Hepatocyte (in vitro differentiated cells): ENCODE measurements at regions not wholly inside any gene's neighbourhood (a gene's known extent, or its start where the extent isn't known, plus 50 kb on each side); places are given as distances from the start of the nearest gene placed in this dataset.
A peak's percentile ranks its signal among the peaks of the same experiment; 100 is the strongest.

Experiments
- DNase-seq: peaks from one replicate; pipeline ENCODE4 v3.0.0-alpha.2; 2016; ENCODE audit warnings: low spot score
- H2AFZ ChIP-seq: fragments of 200-600 bp; sonication (generic); 2 replicates; pipeline ENCODE4 v1.6.0; 2016; ENCODE audit warnings: antibody characterized with exemption, mild to moderate bottlenecking
- H3K27ac ChIP-seq: fragments of 200-600 bp; sonication (generic); 2 replicates; pipeline ENCODE4 v1.5.1; 2016; ENCODE audit warnings: mild to moderate bottlenecking
- H3K27me3 ChIP-seq: fragments of 200-600 bp; sonication (generic); 2 replicates; pipeline ENCODE4 v1.6.1; 2016
- H3K36me3 ChIP-seq: fragments of 200-600 bp; sonication (generic); replicated peaks from 2 replicates; pipeline ENCODE4 v1.5.1; 2016; ENCODE audit warnings: low read depth; ENCODE audit not compliant: insufficient read depth
- H3K4me1 ChIP-seq: fragments of 200-600 bp; sonication (generic); 2 replicates; pipeline ENCODE4 v1.5.1; 2016; ENCODE audit warnings: mild to moderate bottlenecking, moderate library complexity; ENCODE audit not compliant: insufficient read depth
- H3K4me2 ChIP-seq: fragments of 200-600 bp; sonication (generic); 2 replicates; pipeline ENCODE4 v1.6.0; 2016
- H3K4me3 ChIP-seq: fragments of 200-600 bp; sonication (generic); 2 replicates; pipeline ENCODE4 v1.5.1; 2016; ENCODE audit warnings: mild to moderate bottlenecking
- H3K79me2 ChIP-seq: fragments of 200-600 bp; sonication (generic); 2 replicates; pipeline ENCODE4 v1.6.0; 2017; ENCODE audit warnings: mild to moderate bottlenecking
- H3K9me2 ChIP-seq: fragments of 200-600 bp; sonication (generic); replicated peaks from 2 replicates; pipeline ENCODE4 v1.6.0; 2017; ENCODE audit warnings: mild to moderate bottlenecking; ENCODE audit not compliant: insufficient read depth
- H3K9me3 ChIP-seq: fragments of 200-600 bp; sonication (generic); 2 replicates; pipeline ENCODE4 v1.5.1; 2016; ENCODE audit warnings: low read depth, mild to moderate bottlenecking
- H4K20me1 ChIP-seq: fragments of 200-600 bp; sonication (generic); 2 replicates; pipeline ENCODE4 v1.6.0; 2016; ENCODE audit warnings: mild to moderate bottlenecking; ENCODE audit not compliant: insufficient read depth, poor library complexity, severe bottlenecking
- EZH2 ChIP-seq: fragments of 200-600 bp; sonication (generic); IDR thresholded peaks from 2 replicates; pipeline ENCODE4 v1.6.1; 2016; ENCODE audit warnings: antibody characterized with exemption, mild to moderate bottlenecking, borderline replicate concordance
- EZH2phosphoT487 ChIP-seq: fragments of 200-600 bp; sonication (generic); IDR thresholded peaks from one replicate; pipeline ENCODE4 v1.6.1; 2018; ENCODE audit warnings: antibody characterized with exemption, mild to moderate bottlenecking, low read depth, moderate library complexity; ENCODE audit not compliant: unreplicated experiment, severe bottlenecking
- WGBS: methylation state at CpG from one replicate; pipeline ENCODE4 v1.1.6; 2016; ENCODE audit warnings: low lambda C conversion rate; ENCODE audit errors: missing lambda C conversion rate; 5-methylcytosine and 5-hydroxymethylcytosine counted together
- TF ChIP-seq, protein P1 (sequence below): fragments of 200-600 bp; sonication (generic); IDR thresholded peaks from 2 replicates; pipeline ENCODE4 v1.5.1; 2016; ENCODE audit warnings: antibody characterized with exemption, mild to moderate bottlenecking; ENCODE audit not compliant: poor library complexity

DNA sequence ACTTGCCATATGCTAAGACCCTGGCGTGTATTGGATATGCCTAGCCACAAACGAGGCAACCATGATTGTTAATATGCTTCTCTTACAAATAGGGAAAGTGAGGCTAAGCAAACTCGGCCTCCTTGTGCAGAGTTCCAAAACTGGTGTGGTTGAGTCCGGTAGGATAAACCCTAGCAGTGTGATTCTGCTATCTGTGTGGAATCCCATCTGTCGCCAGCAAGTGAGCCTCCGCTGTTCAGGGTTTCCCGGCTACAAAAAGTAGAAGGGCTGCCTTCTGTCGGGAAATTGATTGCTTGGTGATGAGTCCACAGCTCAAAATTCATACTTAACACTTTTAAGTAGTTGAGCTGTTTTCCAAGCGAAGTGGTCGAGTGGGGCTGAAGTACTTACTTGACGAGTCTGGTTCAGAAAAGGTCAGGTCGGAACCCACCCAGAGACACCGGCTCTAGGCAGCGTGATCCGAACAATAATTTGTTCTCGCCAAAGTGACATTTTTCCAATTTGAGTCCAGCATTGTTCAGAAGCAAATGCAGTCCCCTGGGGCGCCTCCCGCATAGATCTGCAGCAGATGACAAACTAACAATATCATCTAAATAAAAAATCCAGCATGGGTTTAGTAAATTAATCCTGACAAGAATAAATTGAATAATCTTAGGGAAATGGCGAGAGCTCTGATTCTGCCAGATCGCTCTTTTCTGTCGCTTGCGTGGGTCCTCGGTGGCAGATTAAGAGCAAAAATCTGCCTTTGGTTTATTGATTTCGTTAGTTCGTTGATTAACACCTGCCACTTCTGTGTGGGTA is 686.7 kb upstream of the RBFOX1 start:
- Histone ChIP-seq H3K4me2 (no peak overlapping the region), H3K27me3 (peaks cover 20% of the 10 kb centered on the region), H3K9me2 (no peaks in the 10 kb centered on the region), H3K36me3 (no peaks in the 10 kb centered on the region), H3K4me1 (no peaks in the 10 kb centered on the region), H3K9me3 (no peaks in the 10 kb centered on the region), H3K4me3 (no peak overlapping the region), H4K20me1 (no peaks in the 10 kb centered on the region), H3K27ac (no peak overlapping the region), H3K79me2 (no peaks in the 10 kb centered on the region), H2AFZ (no peak overlapping the region)
- no peak for DNase-seq
- WGBS: 80% methylated on average over 25 of the region's 25 CpGs
- TF ChIP-seq, protein P1, sequence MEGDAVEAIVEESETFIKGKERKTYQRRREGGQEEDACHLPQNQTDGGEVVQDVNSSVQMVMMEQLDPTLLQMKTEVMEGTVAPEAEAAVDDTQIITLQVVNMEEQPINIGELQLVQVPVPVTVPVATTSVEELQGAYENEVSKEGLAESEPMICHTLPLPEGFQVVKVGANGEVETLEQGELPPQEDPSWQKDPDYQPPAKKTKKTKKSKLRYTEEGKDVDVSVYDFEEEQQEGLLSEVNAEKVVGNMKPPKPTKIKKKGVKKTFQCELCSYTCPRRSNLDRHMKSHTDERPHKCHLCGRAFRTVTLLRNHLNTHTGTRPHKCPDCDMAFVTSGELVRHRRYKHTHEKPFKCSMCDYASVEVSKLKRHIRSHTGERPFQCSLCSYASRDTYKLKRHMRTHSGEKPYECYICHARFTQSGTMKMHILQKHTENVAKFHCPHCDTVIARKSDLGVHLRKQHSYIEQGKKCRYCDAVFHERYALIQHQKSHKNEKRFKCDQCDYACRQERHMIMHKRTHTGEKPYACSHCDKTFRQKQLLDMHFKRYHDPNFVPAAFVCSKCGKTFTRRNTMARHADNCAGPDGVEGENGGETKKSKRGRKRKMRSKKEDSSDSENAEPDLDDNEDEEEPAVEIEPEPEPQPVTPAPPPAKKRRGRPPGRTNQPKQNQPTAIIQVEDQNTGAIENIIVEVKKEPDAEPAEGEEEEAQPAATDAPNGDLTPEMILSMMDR: no peak
- TF ChIP-seq EZH2: no peak
- TF ChIP-seq EZH2phosphoT487: no peak

DNA sequence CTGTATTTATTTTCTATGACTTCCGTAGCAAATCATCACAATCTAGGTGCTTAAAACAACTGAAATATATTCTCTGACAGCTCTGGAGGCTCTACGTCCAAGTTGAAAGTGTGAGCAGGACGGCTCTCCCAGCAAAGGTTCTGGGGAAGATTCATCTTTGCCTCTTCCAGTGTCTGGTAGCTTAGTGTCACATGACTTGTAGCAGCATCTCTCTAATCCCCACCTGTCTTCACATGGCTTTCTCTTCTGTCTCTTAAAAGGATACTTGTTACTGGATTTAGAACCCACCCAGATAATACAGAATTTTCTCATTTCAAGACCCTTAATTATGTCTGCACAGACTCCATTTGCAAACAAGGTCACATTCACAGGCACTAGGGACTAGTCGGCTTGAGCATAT is 687.7 kb upstream of the RBFOX1 start:
- H2AFZ ChIP-seq: no peak overlapping the region
- WGBS: 64% methylated on average over 4 of the region's 4 CpGs
- H4K20me1 ChIP-seq: no peaks in the 10 kb centered on the region
- no peaks in the 10 kb centered on the region for H3K9me3 ChIP-seq
- DNase-seq: no peak
- H3K79me2 ChIP-seq: no peaks in the 10 kb centered on the region
- H3K9me2 ChIP-seq: no peaks in the 10 kb centered on the region
- no peaks in the 10 kb centered on the region for H3K4me1 ChIP-seq
- no peaks in the 10 kb centered on the region for H3K36me3 ChIP-seq
- TF ChIP-seq EZH2 (no peak), EZH2phosphoT487 (no peak)
- TF ChIP-seq, protein P1: no peak
- no peak overlapping the region for H3K27ac ChIP-seq
- H3K4me3 ChIP-seq: no peak overlapping the region
- H3K27me3 ChIP-seq: peaks cover 22% of the 10 kb centered on the region
- no peak overlapping the region for H3K4me2 ChIP-seq

DNA sequence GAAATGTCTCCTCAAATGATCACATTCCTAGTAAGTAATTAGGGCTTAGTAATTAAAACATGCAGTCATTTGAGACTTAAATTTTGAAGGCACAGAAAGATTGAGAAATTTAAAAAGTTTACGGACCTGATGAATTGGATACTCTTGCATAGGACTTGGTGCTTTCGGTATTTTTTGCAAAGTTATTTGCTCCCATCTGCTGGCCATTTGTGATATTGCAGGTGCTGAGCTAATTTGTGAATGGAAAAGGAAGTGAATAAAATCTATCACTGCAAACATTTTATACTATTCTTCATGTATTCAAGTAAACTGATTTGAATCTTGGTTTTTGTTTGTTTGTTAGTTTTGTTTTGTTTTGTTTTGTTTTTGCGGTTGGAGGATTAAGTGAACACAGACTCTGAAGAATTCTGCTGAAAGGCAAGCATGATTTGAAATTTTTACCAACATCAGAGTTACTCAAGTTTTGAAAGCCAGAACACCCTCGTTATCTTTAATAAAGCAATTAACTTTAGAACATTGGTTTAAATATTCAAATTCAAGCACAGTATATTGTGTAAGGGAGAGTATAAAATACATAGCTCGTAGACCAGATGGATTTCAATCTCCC is 689.5 kb upstream of the RBFOX1 start:
- Histone ChIP-seq H3K27ac (no peak overlapping the region), H3K79me2 (no peaks in the 10 kb centered on the region), H4K20me1 (no peaks in the 10 kb centered on the region), H3K9me2 (no peaks in the 10 kb centered on the region), H3K36me3 (no peaks in the 10 kb centered on the region), H3K9me3 (no peaks in the 10 kb centered on the region), H2AFZ (no peak overlapping the region), H3K4me1 (no peaks in the 10 kb centered on the region), H3K27me3 (peaks cover 22% of the 10 kb centered on the region), H3K4me3 (no peak overlapping the region), H3K4me2 (no peak overlapping the region)
- peak; percentile 56 for DNase-seq
- 35% methylated on average over 5 of the region's 5 CpGs for WGBS
- TF ChIP-seq EZH2phosphoT487: no peak
- TF ChIP-seq, protein P1: peak; percentile 87
